HEK293T (cell line): ENCODE measurements at regions not wholly inside any gene's neighbourhood (a gene's known extent, or its start where the extent isn't known, plus 50 kb on each side); places are given as distances from the start of the nearest gene placed in this dataset.

Experiments
- FOXA1 ChIP-seq: fragments of 450-650 bp; IDR thresholded peaks from 2 replicates; pipeline ENCODE4 v1.6.1; 2016; ENCODE audit warnings: mild to moderate bottlenecking
- SUZ12 ChIP-seq: fragments of 450-650 bp; IDR thresholded peaks from 2 replicates; pipeline ENCODE4 v1.6.1; 2016; ENCODE audit warnings: mild to moderate bottlenecking
- ZNF384 ChIP-seq: fragments of 450-650 bp; IDR thresholded peaks from 2 replicates; pipeline ENCODE4 v1.6.1; 2016

DNA sequence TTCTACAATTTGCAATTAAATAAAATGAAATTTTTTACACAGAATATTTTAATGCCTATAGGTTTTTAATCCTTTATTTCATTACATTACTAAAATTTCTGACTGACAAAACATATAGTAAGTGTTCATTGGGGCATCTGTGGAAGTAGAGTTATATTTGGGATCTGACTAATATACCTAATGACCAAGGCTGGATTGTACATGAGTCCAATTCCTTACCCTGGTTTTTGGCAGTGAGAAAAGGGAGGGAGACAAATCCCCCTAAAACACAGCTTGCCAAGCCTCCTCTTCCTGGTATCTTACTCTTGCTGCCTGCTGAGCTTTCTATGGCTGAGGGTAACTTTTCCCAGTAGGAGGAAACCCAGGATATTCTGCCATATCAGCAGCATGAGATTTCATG, 149.4 kb upstream of the CDH20 start:
- no peak for TF ChIP-seq ZNF384
- TF ChIP-seq FOXA1 = no peak
- no peak for TF ChIP-seq SUZ12
